GM18909 (cell line): ENCODE measurements at regions not wholly inside any gene's neighbourhood (a gene's known extent, or its start where the extent isn't known, plus 50 kb on each side); places are given as distances from the start of the nearest gene placed in this dataset.

Source experiments
- ATAC-seq: cut with Tn5 transposase; IDR thresholded peaks from one replicate; pipeline ENCODE4 v1.9.1; 2021; ENCODE audit warnings: mild to moderate bottlenecking; ENCODE audit not compliant: unreplicated experiment, poor library complexity

DNA sequence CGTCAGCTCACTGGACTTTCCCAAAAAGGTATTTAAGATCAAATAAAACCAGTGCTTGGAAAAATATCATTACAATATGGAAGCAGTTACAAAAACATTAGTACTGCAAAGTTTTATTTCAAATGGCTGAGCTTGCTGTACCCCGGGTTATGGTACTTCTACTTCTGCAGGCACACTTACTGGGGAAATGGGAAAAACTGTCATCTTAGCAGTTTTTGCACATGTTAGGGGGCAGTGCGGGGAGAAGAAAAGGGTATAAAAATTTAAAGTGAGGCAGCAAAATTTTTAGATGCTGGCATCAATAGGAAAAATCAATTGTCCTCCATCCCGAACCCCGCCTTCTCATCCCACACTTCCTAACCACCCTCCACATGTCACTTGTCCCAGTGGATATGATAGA is 133.4 kb downstream of the ATG4C start:
- no peak for ATAC-seq

DNA sequence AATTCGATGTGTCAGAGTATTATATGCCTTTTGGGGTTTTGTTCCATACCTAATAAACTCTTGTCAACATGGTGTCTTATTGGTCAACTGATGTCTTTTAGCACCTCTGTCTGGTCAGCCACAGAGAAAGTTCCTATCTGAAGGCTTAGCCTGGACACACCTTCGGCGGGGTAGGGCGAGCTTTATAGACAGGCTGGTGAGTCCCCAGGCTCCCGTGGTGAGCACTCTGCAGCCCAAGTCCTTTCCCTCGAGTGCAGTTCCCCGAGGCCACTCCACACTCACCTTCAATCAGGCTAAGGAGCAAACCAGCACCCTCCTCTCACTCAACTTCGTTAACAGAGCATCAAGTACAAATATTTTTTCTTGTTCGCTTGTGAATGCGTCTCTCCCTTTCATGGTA is 133.9 kb downstream of the ATG4C start:
- no peak for ATAC-seq

DNA sequence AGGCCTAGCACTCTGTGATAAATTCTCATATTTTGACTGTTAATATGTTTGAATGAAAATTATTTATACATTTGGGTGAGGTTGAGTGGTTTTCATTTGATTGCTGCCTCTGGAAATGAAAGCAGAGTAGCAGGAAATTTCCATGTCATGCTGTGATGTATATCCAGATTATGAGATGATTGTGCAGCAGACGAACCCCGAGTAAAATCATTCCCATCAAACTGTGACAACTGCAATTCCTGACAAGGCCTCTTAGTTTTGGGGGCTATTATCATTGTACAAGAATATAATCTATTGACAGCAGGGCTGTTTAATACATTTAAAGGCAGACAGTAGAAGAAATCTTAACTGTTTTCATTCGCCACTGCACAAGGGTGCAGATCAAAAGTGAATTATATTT is 134.8 kb downstream of the ATG4C start:
- ATAC-seq = no peak

DNA sequence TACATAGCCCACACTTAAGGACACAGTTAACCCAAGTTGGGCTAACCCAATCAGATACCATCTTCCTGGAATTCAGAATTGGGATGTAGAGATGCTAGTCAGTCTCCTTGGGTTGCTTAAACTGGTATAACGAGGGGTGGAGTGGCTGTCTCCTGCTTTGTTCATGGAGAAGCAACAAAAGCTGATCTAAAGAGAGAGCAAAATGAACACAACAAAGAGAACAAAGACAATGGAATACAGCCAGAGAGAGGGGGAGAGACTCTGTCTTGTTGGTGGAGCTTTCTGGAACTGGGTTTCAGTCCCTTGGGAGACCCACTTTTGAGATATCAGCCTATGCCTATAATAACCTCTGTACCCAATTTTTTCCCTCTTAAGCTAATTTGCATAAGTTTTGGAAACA is 138.1 kb downstream of the ATG4C start:
- no peak for ATAC-seq

DNA sequence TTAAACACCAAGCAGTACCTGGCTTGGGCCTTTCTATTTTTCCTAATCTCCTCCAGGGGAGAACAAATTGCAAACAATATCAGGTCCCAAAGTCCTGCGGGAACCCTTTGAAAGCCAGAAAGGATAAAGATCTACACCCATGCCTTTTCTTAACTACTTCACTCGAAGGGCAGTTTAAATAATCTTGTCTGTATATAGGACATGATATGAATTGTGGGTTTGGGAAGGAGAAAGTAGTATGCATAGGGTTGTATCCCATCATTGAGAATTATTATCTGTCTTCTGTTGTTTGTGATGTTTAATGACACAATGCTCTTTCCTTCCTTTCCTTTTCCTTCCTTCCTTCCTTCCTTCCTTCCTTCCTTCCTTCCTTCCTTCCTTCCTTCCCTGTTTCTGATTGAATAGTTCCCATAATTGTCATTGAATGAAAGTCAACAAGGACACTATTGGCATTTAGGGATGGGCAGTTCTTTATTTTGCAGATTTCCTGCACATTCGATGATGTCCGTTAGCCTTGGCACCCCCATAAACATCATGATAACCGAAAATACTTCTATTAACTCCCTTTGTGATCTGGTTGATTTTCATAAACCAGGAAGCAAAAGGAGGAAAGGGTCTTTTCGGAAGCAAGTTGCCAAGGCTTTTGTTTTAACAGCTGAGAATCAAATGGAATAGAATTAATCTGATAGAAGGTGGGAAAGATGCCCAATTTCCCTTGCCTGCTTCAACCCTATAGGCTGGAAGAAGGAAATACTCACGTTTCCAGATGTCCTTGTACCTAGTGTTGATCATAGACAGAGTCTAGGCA is 141.3 kb downstream of the ATG4C start:
- ATAC-seq = no peak

DNA sequence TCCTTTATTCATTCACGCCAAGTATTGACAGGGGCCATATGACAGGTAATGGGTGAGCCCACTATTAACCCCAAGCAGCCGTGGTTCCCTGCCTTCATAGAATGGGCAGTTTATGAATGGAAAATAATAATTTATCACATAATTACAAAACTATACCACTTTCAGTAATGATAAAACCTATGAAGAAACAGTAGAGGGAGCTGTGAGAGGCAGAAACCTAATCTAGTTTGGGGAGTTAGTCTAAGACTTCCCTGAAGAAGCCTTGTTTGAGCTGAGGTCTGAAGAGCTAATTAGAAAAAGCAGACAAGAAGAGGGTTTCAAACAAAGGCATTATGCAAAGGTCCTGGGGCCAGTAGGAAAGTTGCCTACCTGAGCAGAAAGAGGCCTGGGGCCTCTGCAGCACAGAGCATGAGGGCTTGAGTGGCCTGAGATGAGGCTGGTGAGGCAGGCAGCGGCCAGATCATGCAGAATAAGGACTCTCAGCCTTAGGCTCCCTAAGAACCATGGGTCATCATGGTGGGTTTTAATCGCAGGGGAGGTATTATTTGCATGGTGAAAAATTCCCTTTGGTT is 142.8 kb downstream of the ATG4C start:
- no peak for ATAC-seq

DNA sequence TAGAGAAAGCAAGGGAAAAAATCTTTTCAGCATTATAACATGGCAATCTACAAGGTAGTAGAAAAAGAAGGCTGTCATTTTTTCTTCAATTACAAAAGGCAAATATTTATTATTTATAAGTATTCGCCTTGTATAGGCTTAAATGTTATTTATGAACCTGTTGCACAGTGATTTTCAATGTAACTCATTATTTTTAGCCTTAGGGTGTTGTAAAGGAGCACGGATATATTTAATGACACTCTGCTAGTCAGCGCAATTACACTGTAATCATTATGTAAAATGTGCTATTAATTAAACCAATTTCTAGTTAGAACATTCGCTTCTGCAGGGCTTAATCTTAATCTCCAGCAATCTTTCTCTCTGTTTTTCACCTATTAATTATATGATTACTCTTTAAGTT is 145.0 kb downstream of the ATG4C start:
- ATAC-seq = no peak

DNA sequence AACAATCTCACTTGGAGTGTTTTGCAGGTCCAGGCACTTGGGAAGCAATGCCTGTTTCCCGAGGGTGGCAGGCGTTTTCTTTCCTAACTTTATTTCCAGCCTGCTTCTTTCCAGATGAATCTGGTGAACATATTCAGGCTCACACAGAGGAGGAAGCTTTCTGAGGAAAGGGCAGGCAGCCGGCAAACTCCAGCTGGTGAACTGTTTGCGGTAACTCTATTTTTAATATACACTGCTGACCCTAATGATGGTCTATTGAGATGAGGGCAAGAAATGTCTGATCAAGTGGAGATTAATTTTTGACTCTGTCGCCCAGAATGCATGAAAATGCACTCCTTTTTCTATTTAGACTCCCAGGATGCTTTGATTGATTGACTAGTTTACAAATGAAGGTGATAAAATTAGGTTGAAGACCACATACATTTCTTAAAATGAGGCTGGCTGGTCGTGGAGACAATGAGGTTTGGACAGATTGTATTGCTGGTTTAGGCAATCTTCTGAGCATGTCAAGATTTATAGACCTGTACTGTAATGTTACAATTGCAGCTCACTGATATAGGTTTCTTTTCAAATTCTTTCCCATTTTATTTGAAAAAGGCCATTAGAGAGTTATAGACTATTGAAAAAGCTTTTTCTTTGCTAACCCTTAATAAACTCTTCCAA is 153.8 kb downstream of the ATG4C start:
- ATAC-seq = no peak

DNA sequence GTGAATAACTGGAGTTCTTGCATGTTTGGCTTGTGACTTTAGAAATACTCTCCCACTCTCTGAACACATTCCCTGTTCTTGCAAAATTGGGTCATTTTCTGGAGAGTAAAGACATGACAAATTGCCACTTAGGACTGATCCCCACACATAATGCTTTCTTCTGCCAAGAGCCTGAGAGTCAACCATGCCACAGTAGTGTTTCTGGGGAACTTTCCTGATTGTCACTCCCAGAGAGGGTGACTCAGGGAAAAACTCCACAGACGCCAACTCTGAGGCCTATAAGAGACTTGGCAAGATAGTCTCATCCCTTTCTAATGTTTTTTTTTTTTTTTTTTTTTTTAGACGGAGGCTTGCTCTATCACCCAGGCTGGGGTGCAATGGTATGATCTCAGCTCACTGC is 157.8 kb downstream of the ATG4C start:
- no peak for ATAC-seq

DNA sequence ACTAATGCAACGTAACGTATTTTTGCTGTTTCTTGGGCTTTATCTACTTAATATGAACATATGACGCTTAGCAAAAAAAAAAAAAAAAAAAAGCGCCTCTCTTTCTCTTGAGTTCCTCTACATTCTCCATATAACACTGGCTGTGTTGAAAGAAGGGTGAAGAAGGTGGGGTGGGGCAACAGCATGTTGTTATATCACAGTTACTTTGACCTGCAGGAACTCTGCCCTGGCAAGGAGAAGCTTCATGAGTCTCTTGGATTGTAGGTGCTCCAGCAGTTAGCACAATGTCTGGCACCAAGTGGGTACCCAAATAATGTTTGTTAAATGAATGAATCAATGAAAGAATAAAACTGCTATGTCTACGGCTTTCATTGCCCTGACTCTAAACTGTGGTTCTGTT is 162.6 kb downstream of the ATG4C start:
- ATAC-seq = no peak

DNA sequence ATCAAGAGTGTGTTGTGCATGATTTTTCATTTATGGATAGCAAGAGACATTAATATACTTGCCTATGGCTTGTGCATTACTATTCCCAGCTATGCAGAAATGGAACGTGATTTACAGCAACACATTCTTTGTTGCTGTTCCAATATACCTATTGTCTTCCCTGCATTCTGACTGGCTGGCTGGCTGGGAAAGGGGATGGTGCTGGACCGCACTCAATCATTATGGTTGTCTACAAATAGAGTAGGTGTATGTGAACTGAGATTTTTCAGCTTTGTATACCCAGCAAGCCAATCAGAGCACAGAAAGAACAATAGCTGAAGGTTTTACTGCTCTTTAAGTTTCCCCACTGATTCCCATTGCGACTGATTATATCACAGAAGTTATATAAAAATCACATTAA is 167.5 kb downstream of the ATG4C start:
- no peak for ATAC-seq

DNA sequence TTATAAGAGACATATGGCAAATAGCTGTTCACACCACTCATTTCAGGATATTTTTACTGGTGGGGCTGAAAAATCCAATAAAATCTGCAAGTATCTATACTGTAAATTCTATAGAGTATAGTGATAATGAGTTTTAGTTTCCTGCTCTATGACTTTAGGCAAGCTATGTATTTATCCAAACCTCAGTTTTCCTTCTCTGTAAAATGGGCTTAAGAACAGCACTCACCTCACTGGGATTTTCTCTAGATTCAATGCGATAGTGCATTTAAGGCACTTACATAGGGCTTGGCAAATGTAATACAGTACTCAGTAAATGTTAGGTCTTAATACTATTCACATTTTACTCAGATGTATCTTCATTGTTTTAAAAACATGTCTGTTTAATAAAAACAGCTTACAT is 168.7 kb downstream of the ATG4C start:
- no peak for ATAC-seq

DNA sequence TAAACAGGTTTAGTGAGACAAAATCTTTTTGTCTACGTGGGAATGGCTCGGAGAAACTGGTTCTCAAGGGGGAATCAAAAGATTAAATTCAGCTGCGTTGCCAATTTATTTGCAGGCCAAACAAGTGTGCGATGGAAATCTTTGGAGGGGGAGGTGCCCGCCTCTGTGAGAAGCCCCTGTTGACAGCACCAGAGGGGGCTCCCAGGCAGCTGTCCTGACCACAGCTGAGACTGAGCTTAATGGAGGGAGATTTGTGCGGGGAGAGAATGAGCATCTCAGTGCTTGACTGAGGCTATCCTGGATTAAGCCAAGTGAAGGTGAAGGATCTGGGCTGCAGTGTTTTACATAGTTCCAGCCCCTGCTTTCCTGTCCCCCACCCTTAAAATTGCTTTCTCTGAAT is 169.7 kb downstream of the ATG4C start:
- no peak for ATAC-seq

DNA sequence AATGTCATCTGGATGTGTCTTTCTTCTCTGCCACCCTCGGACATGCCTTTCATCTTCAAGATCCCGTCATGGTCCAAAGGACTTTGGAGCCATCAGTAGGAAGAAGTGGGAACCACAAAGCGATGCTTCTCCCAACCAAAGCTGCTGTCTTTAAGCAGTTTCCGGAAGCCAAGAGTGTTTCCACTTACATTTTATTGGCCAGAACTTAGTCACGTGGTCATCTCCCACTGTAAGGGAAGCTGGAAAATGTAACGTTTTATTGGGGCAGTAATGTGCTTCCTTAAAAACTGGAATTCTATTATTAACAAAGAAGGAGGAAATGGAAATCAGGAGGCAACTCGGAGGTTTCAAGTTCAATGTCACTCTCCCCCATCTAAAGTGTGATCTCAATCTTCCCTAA is 170.8 kb downstream of the ATG4C start:
- no peak for ATAC-seq

DNA sequence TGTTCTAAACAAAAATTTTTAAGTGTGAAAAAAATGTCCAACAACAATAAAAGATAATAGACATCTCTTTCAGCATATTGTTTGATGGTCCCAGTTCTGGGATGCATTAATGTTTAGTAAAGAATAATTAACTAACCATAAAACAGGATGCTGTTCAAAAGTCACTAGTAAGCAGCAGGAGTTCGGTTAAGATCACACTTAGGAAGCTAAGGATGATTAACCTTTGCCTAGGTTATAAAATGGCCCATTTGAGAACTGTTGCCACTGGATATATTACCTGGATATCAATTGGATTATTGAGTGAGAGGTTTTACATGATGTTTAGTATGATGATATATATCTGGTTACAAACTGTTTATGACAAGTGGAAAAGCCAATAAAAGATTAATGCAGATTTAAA is 171.7 kb downstream of the ATG4C start:
- no peak for ATAC-seq

DNA sequence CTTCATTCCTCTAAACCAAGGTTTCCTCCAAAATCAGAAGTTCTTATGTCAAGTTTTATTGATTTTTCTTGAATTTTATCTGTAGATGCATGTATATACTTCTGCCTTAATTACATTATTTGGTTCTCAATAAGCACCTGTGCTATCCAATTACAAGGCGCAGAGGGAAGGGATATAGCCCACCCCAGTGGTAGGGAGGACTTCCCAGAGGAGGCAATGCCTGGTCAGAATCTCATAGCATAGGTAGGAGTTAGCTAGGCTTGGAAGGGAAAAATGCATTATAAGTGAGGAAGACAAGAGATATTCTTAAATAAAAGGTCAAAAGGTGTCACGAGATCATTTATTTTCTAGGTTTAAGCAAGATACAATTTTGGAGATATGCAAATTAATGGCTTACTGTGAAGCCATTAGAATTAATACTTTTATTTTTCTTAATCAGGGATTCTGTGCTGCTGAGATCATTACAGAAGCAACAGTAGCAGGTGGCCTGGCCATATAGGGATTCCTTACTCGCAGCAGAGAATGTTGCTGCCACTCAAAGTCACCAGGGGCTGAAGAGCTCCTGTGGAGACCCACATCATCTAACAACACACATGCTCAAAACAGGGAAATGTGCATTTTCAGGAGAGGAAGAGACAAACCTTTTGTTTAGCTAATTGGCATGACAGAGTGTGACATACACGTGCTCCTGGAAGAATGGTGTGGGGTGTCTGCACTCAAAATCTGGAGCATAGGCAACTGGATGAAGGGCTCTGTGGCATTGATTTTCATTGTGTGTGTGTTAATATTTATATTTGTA is 178.3 kb downstream of the ATG4C start:
- no peak for ATAC-seq

DNA sequence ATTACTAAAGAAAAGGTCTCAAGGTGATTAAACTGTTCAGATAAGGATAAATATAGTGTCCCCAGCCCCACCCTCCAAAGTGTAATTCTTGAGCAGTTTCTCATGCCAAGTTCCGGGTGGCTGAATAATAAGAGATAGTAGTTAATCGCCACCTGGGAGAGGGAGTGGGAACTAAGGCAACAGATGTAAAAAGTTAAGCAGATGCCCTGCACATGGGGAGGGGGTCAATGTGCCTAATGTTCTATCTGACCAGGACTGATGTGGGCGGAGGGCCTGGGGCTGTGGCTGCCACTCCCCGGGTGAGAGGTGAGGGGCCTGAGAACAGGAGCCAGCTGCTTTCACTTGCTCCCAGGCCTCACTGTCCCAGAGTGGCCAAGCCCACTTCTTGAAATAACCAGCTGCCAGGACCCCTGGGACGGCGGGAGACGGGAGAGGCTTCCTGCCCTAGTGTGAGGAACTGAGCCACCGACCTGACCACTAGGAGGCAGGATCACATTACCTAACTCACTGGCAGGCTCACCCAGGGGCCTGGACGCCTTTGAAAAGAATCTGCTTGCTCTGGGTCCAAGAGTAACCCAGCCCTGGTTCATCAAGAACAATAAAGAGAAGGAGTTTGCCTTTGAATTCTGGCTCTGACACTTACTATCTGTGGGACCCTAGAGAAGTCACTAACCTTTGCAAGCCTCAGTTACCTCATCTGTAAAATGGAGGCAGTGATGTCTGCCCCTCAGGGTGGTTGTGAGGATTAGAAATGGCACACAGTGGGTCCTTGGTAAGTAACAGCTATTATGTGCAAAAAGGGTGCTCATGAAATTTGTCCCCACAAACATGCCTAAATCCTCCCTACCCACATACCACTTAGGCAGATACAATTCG is 179.2 kb downstream of the ATG4C start:
- ATAC-seq = peak; percentile 61

DNA sequence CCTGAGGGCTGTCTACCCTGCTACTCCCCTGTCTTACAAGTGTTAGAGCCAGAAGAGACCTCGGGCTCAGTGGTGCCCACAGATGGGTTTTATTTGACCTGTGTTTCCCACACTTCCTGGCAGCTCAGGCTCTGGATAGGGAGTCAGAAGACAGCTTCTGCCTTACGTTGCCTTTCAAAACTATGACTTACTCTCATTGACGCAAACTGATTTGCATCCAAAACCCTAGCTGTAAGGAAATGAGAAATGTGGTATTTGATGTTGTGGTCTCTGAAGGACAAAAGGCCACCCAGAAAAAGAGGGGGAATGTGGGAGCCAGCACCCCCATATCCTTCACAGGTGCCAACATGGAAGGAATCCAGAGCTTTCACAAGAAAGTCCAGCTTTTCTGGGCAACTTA is 180.2 kb downstream of the ATG4C start:
- ATAC-seq = no peak

DNA sequence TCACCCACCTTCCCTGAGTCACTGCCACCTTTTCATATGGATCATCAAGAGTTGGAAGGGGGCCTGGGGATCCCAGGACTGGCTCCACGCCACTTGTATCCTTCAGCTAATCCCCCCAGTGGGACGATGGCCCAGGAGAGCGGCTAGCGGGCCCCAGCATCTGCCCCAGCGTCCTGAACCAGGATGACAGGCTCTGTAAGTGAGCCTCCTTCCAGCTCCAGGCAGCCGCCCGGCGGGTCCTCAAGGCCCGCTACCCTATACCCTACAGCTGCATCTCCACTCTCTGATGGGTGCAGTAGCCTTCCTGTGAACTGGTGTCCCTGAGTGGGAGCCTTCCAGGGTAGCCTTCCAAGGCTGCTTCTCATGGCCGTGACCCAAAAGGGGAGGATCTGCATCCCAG is 183.1 kb downstream of the ATG4C start:
- no peak for ATAC-seq

DNA sequence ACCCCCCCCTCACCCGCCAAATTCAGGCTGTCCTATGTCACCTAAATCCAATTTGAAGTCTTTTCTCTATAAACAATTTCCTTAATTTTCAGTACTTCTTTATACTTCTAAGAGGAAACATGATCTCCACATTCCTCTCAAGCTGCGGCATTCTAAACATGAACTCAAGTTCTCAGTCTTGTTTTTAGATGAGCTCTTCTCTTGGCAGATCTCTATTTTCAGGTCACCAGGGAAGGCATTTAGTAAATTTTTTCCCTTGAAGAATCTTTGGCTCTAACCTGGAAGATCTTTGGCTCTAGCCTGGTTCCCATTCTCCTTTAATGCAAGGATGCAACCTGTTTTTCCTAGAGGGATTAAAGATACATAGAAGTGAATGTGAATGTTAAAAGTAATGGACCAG is 193.4 kb downstream of the ATG4C start:
- no peak for ATAC-seq
